ENCODE measurements at regions not wholly inside any gene's neighbourhood (a gene's known extent, or its start where the extent isn't known, plus 50 kb on each side); places are given as distances from the start of the nearest gene placed in this dataset.

DNA sequence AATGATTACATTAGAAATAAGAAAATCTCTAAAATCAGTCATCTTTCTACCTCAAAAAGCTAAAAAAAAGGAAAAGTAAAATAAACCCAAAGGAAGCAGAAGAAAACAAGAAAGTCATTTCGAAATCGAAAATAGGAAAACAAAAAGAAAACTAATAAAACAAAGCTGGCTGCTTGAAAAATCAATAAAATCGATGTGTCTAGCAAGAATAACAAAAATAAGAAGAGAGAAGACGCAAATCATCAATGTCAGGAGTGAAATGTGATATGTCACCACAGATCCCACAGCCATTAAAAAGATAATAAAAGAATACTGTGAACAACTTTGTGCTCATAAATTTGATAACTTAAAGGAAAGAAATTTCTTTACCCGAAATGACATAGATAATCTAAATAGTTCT is 218.1 kb upstream of the S1PR3 start:
- no peak for TF ChIP-seq EZH2phosphoT487 (conservative IDR thresholded peaks at IDR 0.05; ENCODE audit: low read length)
- TF ChIP-seq, protein P1, sequence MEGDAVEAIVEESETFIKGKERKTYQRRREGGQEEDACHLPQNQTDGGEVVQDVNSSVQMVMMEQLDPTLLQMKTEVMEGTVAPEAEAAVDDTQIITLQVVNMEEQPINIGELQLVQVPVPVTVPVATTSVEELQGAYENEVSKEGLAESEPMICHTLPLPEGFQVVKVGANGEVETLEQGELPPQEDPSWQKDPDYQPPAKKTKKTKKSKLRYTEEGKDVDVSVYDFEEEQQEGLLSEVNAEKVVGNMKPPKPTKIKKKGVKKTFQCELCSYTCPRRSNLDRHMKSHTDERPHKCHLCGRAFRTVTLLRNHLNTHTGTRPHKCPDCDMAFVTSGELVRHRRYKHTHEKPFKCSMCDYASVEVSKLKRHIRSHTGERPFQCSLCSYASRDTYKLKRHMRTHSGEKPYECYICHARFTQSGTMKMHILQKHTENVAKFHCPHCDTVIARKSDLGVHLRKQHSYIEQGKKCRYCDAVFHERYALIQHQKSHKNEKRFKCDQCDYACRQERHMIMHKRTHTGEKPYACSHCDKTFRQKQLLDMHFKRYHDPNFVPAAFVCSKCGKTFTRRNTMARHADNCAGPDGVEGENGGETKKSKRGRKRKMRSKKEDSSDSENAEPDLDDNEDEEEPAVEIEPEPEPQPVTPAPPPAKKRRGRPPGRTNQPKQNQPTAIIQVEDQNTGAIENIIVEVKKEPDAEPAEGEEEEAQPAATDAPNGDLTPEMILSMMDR (IDR thresholded peaks at IDR 0.05; ENCODE audit: insufficient read depth, low read length, poor library complexity, severe bottlenecking), result no peak

Measured in SU-DHL-6 (cell line).